ENCODE measurements at regions not wholly inside any gene's neighbourhood (a gene's known extent, or its start where the extent isn't known, plus 50 kb on each side); places are given as distances from the start of the nearest gene placed in this dataset.

GRCh38 chr12:61362037-61362436, 898.2 kb upstream of the USP15 start:
- TF ChIP-seq CTCF (IDR thresholded peaks at IDR 0.05; ENCODE audit: insufficient read depth, low read depth, low read length) = no peak
- DNase-seq (ENCODE audit: low read depth) = no peak
- H3K4me3 ChIP-seq (ENCODE audit: low read depth, low read length) = no peak overlapping the region

- no peak overlapping the region for H3K4me3 ChIP-seq (ENCODE audit: low read depth, low read length)
- no peak for DNase-seq (ENCODE audit: low read depth)
- TF ChIP-seq CTCF (IDR thresholded peaks at IDR 0.05; ENCODE audit: insufficient read depth, low read depth, low read length) = no peak
Measured at GRCh38 chr12:61365001-61365400, 895.2 kb upstream of the USP15 start.

- no peak for TF ChIP-seq CTCF (IDR thresholded peaks at IDR 0.05; ENCODE audit: insufficient read depth, low read depth, low read length)
- no peak overlapping the region for H3K4me3 ChIP-seq (ENCODE audit: low read depth, low read length)
- DNase-seq (ENCODE audit: low read depth) = no peak
Measured at GRCh38 chr12:61367281-61367785, 892.9 kb upstream of the USP15 start.

- no peak for DNase-seq (ENCODE audit: low read depth)
- no peak for TF ChIP-seq CTCF (IDR thresholded peaks at IDR 0.05; ENCODE audit: insufficient read depth, low read depth, low read length)
- H3K4me3 ChIP-seq (ENCODE audit: low read depth, low read length) = no peak overlapping the region
Measured at GRCh38 chr12:61369241-61369910, 890.8 kb upstream of the USP15 start.

- no peak for TF ChIP-seq CTCF (IDR thresholded peaks at IDR 0.05; ENCODE audit: insufficient read depth, low read depth, low read length)
- no peak for DNase-seq (ENCODE audit: low read depth)
- H3K4me3 ChIP-seq (ENCODE audit: low read depth, low read length) = no peak overlapping the region
Measured at GRCh38 chr12:61384511-61384910, 875.7 kb upstream of the USP15 start.

- DNase-seq (ENCODE audit: low read depth) = no peak
- TF ChIP-seq CTCF (IDR thresholded peaks at IDR 0.05; ENCODE audit: insufficient read depth, low read depth, low read length) = no peak
- no peak overlapping the region for H3K4me3 ChIP-seq (ENCODE audit: low read depth, low read length)
Measured at GRCh38 chr12:61385771-61386170, 874.4 kb upstream of the USP15 start.

GRCh38 chr12:61397668-61398067, 862.5 kb upstream of the USP15 start:
- DNase-seq (ENCODE audit: low read depth) = no peak
- no peak for TF ChIP-seq CTCF (IDR thresholded peaks at IDR 0.05; ENCODE audit: insufficient read depth, low read depth, low read length)
- no peak overlapping the region for H3K4me3 ChIP-seq (ENCODE audit: low read depth, low read length)
